ENCODE measurements at regions not wholly inside any gene's neighbourhood (a gene's known extent, or its start where the extent isn't known, plus 50 kb on each side); places are given as distances from the start of the nearest gene placed in this dataset.

GRCh38 chr11:116190861-116191260 lies 581.9 kb downstream of the BUD13 start:
- Histone ChIP-seq H3K36me3 (ENCODE audit: control insufficient read depth in 2 of 3, insufficient read depth in 3 of 3, low read length in 3 of 3) (no peaks in the 10 kb centered on the region), H3K4me3 (ENCODE audit: low read length in 3 of 3) (no peak overlapping the region), H3K4me1 (ENCODE audit: control insufficient read depth in 2 of 3, insufficient read depth in 2 of 3, low read depth in 1 of 3, low read length in 3 of 3) (peaks cover 0 to 11% (median 9%) of the 10 kb centered on the region in 3 donors), H3K9me3 (ENCODE audit: control insufficient read depth in 2 of 3, insufficient read depth in 1 of 3, low read length in 3 of 3) (no peaks in the 10 kb centered on the region), H3K27ac (ENCODE audit: low read depth in 2 of 2, low read length in 2 of 2) (no peak overlapping the region), H3K27me3 (ENCODE audit: control insufficient read depth, insufficient read depth, low read length) (no peaks in the 10 kb centered on the region), H3K9ac (ENCODE audit: low read length in 3 of 3) (no peak overlapping the region)
- no peak for FAIRE-seq
- TF ChIP-seq, protein P1, sequence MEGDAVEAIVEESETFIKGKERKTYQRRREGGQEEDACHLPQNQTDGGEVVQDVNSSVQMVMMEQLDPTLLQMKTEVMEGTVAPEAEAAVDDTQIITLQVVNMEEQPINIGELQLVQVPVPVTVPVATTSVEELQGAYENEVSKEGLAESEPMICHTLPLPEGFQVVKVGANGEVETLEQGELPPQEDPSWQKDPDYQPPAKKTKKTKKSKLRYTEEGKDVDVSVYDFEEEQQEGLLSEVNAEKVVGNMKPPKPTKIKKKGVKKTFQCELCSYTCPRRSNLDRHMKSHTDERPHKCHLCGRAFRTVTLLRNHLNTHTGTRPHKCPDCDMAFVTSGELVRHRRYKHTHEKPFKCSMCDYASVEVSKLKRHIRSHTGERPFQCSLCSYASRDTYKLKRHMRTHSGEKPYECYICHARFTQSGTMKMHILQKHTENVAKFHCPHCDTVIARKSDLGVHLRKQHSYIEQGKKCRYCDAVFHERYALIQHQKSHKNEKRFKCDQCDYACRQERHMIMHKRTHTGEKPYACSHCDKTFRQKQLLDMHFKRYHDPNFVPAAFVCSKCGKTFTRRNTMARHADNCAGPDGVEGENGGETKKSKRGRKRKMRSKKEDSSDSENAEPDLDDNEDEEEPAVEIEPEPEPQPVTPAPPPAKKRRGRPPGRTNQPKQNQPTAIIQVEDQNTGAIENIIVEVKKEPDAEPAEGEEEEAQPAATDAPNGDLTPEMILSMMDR (IDR thresholded peaks at IDR 0.05; ENCODE audit: borderline replicate concordance, extremely low read depth, insufficient read depth): no peak
- intact Hi-C loops (cut with DNase I): no loop called here
- no peak for DNase-seq

GRCh38 chr11:116189408-116190170 lies 583.2 kb downstream of the BUD13 start:
- no peaks in the 10 kb centered on the region for H3K27me3 ChIP-seq (ENCODE audit: control insufficient read depth, insufficient read depth, low read length)
- peaks cover 0 to 9% (median 8%) of the 10 kb centered on the region in 3 donors for H3K4me1 ChIP-seq (ENCODE audit: control insufficient read depth in 2 of 3, insufficient read depth in 2 of 3, low read depth in 1 of 3, low read length in 3 of 3)
- no peak overlapping the region for H3K9ac ChIP-seq (ENCODE audit: low read length in 3 of 3)
- no peaks in the 10 kb centered on the region for H3K36me3 ChIP-seq (ENCODE audit: control insufficient read depth in 2 of 3, insufficient read depth in 3 of 3, low read length in 3 of 3)
- TF ChIP-seq, protein P1 (IDR thresholded peaks at IDR 0.05; ENCODE audit: borderline replicate concordance, extremely low read depth, insufficient read depth): no peak
- H3K27ac ChIP-seq (ENCODE audit: low read depth in 2 of 2, low read length in 2 of 2): no peak overlapping the region
- no peak overlapping the region for H3K4me3 ChIP-seq (ENCODE audit: low read length in 3 of 3)
- H3K9me3 ChIP-seq (ENCODE audit: control insufficient read depth in 2 of 3, insufficient read depth in 1 of 3, low read length in 3 of 3): no peaks in the 10 kb centered on the region
- FAIRE-seq: no peak
- intact Hi-C loops (cut with DNase I): no loop called here
- no peak for DNase-seq

GRCh38 chr11:116188350-116188749 lies 584.4 kb downstream of the BUD13 start:
- TF ChIP-seq, protein P1 (IDR thresholded peaks at IDR 0.05; ENCODE audit: borderline replicate concordance, extremely low read depth, insufficient read depth): no peak
- Histone ChIP-seq H3K9ac (ENCODE audit: low read length in 3 of 3) (no peak overlapping the region), H3K4me3 (ENCODE audit: low read length in 3 of 3) (no peak overlapping the region), H3K27ac (ENCODE audit: low read depth in 2 of 2, low read length in 2 of 2) (no peak overlapping the region), H3K9me3 (ENCODE audit: control insufficient read depth in 2 of 3, insufficient read depth in 1 of 3, low read length in 3 of 3) (no peaks in the 10 kb centered on the region), H3K27me3 (ENCODE audit: control insufficient read depth, insufficient read depth, low read length) (no peaks in the 10 kb centered on the region), H3K36me3 (ENCODE audit: control insufficient read depth in 2 of 3, insufficient read depth in 3 of 3, low read length in 3 of 3) (no peaks in the 10 kb centered on the region), H3K4me1 (ENCODE audit: control insufficient read depth in 2 of 3, insufficient read depth in 2 of 3, low read depth in 1 of 3, low read length in 3 of 3) (peaks cover 0 to 3% (median 0%) of the 10 kb centered on the region in 3 donors)
- intact Hi-C loops (cut with DNase I): no loop called here
- FAIRE-seq (no peak), DNase-seq (no peak)
